HG02852 (cell line): ENCODE measurements at regions not wholly inside any gene's neighbourhood (a gene's known extent, or its start where the extent isn't known, plus 50 kb on each side); places are given as distances from the start of the nearest gene placed in this dataset.
A peak's percentile ranks its signal among the peaks of the same experiment; 100 is the strongest.
"Not testable (repeated sequence)": the region's sequence is repeated elsewhere in the genome, so short reads cannot be mapped to it uniquely, and the experiment has no call there.

Experiments used
- ATAC-seq: cut with Tn5 transposase; IDR thresholded peaks from one replicate; pipeline ENCODE4 v1.9.1; 2021; ENCODE audit warnings: mild to moderate bottlenecking, moderate library complexity; ENCODE audit not compliant: unreplicated experiment

DNA sequence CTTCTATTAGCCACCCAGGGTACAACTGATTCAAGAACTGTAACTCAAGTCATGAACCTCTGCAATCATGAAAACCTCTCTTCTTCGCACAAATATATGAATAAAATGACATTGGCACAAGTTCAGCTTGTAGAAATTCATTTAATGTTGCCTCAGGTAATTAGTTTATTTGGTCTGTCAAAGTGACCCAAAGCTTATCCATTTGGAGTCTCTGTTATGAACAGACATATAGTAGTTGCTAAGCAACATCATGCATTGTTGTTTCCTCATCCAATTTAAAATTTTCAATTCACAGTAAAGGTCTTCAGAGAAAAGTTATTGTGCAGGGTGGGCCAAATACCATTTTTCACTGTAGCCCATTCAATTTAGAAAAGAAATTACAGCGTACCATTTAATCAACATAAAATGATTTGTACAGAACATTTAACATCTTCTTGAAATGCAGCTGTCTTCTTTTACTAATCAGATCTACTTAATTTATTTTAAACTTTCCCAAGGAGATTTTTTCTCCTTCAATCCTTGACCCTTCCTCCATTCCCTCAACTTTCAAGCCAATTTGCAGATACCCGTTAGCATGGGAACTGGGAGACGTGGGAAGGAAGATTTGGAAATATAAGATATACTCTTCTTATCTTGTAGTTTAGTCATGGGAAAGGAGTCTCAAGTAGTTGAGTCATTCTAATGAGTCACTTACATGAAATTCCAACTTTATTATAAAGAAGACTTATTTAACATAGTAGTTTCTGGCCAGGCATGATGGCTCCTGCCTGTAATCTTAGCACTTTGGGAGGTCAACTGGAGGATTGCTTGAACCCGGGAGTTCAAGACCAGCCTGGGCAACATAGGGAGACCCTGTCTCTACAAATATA, 231.3 kb downstream of the ATPSCKMT start:
- no peak for ATAC-seq

DNA sequence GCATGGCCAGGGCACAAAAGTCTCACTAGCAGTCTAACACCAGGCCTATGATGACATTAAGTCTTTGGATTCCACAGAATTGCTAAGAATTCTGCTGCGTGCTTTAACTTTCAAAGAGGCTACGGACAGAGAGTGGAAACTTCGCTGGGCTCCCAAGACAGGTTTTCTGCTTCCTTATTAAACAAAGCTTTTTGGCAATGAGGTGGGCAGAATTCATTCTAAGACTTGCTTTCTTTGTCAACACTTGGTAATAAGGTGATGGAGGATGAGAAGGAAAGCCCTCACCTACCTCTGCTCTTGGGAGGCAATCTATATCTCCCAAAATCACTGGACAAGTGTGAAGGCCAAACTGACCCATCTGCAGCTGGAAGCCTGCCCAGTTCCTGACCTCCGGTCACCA, 231.9 kb downstream of the ATPSCKMT start:
- ATAC-seq = no peak

DNA sequence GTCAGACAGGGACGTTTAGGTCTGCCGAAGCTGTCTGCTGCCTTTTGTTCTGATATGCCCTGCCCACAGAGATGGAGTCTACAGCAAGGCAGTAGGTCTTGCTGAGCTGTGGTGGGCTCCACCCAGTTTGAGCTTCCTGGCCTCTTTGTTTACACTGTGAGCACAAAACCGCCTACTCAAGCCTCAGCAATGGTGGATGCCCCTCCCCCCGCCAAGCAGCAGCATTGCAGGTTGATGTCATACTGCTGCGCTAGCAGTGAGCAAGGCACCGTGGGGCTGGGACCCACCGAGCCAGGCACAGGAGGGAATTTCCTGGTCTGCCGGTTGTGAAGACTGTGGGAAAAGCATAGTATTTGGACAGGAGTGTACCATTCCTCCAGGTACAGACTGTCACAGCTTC, 233.1 kb downstream of the ATPSCKMT start:
- not testable (repeated sequence) for ATAC-seq

DNA sequence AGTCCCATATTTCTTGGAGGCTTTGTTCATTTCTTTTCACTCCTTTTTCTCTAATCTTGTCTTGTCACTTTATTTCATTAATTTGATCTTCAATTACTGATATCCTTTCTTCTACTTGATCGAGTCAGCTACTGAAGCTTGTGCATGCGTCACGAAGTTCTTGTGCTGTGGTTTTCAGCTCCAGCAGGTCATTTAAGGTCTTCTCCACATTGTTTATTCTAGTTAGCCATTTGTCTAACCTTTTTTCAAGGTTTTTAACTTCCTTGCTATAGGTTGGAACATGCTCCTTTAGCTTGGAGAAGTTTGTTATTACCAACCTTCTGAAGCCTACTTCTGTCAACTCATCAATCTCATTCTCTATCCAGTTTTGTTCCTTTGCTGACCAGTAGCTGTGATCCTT, 234.0 kb downstream of the ATPSCKMT start:
- ATAC-seq = not testable (repeated sequence)

DNA sequence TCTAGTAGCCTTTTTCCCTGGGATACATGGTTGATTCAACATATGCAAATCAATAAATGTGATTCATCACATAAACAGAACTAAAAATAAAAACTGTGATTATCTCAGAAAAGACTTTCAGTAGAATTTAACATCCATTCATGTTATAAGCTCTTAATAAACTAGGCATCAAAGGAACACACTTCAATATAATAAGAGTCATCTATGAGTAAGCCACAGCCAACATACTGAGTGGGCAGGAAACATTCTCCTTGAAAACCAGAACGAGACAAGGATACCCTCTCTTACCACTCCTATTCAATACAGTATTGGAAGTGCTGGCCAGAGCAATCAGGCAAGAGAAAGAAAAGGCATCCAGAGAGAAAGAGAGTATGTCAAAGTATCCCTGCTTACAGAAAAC, 239.9 kb downstream of the ATPSCKMT start:
- ATAC-seq = no peak

DNA sequence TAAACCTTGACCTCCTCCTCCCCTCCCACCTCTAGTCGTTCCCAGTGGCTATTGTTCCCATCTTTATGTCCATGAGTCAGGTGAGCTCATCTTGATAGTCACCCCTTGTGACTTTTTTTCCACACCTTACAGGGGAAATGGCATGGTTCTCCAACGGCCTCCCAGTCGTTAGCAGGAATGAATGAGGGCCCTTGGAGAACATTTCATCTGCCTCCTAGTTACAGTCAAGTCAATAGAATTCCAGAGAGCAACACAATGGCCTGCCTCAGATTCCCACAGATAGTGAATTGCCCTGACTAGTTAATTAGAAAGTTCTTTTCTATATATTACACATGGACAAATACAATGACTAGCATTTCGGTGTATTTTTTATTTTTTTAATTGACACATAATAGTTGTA, 262.6 kb downstream of the ATPSCKMT start:
- ATAC-seq = no peak

DNA sequence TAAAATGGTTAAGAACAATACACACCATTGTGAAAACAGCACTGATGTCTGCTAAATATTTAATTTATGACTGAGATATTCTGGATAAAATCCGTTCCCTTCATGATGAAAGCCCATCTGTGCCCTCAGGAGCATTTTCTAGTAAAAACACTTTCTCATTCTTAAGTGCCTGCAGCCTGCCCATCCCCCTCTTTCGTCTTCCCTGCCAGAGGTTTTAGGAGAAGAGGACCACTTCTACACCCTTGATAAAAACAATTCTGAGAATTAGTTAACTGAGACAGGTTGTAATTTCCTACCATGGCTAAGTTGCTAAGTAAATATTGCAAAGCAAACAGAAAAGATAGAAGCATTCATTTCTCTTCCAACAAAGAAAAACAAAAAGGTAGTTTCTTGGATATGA, 272.6 kb downstream of the ATPSCKMT start:
- ATAC-seq = no peak

DNA sequence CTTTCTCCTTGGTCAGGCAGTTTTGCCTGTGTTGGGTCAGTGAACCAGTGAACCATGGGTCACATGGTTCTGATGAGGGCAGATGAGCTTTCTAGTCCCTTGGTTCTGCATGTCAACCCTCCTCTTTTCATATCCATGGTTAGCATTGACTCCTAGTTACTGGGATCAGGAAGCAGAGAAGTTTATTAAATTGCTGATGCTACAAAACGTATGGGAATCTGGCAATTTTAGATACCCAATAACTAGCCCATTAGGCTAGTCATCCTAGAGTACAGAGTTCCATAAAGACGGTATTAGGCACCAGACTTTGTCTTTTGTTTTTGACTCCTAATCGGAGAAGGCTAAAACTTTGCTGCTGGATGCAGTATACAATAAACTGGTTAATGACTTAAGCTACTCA, 273.1 kb downstream of the ATPSCKMT start:
- ATAC-seq = no peak

DNA sequence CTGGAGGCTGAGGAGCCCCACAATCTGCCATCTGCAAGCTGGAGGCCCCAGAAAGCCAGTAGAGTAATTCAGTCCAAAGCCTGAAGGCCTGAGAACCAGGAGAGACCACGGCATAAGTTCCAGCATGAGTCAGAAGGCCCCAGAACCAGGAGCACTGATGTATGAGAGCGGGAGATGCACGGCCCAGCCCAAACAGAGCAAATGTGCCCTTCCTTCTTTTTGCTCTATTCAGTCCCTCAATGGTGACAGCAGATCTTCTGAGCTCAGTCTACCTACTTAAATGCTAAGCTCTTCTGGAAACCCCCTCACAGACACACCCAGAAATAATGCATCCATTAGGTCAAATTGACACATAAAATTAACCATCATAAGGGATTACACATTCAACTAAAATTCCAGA, 277.6 kb downstream of the ATPSCKMT start:
- ATAC-seq = no peak

DNA sequence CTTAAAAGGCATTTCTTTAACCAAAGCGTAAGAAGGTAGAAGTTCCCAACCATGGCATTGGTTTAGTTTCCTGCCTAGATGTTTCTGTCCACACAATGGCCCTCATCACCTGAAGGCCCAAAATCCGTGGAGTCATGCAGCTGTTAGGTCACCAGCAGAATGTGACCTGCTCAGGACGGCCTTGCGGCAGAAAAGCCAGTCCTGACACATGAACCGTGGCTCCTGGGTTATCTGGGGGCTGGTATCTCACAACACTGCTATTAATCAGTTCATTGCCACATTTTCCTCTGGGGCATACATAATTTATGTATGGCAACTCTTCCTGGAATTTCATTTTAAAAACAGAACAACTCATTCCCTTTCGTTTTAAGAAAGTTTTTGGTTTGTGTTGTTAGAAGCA, 278.4 kb downstream of the ATPSCKMT start:
- no peak for ATAC-seq

DNA sequence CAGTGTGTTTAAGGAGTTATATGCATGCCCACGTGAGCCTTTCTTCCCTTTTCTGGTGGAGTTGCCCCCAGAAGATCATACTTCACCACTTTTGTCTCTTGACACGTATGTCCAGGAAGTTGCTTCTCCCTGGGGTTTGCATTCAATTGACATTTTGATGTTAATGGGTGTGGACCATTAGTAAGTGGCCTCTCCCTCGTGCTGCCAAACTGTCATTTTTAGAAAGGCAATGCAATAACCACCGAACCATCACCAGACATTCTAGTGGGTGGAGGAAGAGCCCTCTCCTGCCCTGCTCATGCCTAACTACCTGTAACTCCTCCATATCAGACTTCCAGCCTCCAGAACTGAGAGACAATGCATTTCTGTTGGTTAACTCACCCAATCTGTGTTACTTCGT, 290.8 kb downstream of the ATPSCKMT start:
- no peak for ATAC-seq

DNA sequence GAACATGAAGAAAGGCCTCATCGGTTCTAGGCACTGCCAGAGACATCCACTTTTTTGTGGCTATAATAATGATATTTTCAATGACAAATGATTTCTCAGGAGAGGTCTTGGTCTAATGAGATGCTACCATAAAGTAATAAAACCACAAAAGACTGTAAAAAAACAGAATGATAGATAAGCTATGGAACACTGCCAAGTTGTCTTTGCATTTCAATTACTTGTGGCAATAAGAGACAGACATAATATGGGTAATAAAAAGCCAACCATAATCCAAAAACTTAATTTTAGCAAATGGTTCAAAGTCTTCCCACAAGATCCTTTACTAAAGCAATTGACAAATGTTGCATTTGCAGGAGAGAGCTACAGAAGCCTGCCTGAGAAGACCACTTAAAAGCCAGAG, 292.5 kb downstream of the ATPSCKMT start:
- no peak for ATAC-seq

DNA sequence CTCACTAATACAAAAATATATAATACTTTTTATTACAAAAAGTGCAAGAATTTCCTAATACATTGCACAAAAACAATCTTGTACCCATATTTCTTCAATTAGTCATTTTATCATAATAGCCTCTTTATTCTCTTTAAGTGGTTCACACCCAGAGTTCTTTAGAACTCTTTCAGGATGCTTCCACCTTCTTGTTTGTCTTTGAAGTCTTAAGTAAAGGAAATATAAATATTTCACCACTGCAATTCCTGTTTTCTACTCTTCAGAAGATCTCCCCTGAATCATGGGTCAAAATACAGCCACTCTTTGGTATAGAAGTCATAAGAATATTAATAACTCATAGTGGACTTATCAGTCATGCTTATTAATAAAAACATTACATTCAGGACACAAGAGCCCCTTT, 293.0 kb downstream of the ATPSCKMT start:
- ATAC-seq = no peak

DNA sequence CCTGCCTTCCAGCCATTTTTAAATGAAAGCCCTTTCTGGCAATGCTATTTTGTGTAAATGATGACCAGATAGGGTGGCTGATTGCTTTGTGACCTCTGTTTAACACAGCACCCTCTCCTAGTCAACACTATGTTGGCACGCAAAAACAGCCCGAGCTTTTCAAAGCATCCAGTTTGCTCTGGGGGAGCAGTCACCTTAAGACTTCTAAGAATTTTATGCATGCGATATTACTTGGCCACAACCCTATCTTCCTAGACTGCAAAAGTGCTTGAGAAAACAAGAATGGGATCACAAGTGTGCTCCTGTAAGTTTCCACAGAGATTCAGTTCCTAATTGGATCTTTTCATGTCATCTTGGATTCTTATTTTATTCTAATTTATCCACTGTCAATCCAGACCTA, 294.1 kb downstream of the ATPSCKMT start:
- no peak for ATAC-seq

DNA sequence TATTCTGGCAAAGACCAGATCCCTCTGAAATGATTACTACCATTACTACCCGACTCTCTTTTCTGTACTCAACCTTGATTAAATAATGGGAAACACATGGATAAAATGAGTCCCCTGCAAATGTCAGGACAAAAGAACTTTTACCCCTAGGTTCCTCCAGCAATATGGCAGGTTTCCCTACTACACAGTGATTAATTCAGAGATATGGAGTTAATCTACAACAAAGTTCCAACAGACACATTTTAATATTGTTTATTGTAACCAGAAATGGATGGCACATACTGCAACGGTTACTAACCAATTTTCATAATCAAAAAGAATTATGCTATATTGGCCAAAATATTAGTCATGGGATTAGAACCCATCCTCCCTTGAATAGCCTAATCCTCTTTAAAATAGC, 294.8 kb downstream of the ATPSCKMT start:
- ATAC-seq = no peak

DNA sequence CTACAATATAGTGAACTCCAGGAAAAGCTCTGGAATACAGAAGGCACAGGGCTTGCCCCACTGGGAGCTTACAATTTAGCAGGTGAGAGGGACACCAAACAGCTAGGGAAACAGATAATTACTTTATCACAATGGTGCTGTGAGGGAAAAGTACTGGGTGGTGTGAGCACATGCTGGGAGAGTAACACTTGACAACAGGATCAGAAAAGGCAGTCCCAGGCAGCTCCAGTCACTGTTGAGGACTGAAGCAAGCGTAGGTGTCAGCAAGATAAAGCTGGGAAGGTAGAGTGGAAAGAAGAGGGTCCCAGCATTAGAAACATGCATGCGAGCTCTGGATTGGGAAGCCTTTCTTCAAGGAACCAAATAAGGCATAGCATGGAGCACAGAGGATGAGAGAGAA, 296.0 kb downstream of the ATPSCKMT start:
- ATAC-seq = no peak

DNA sequence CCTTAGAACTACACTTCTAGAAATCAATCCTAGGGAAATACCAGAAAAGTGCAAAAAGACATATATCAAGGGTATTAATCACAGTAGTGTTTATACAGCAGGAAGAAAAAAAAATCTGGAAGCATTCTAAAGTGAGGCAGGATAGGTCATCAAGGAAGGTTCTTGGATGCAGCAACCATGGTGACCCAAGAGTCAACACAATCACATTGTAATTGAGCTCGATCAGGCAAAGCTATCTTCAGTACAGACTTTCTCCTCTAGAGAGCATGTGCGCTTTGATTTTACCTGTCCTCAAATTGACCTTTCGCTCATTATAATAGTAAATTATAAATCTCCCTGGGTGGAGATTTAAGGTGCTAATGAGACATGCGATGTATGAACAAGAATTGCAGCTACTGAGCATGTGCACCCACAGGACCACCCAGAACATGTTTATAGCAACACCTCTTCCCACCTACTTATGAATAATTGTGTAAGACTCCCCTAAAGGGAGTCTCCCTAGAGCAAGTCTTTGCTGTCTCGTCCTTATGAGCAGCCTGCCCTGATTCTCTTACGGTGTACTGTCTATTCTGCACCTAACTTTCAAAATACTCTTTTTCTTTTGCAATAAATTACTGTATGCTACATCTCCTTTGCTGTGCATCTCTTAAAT, 297.7 kb downstream of the ATPSCKMT start:
- ATAC-seq = no peak

DNA sequence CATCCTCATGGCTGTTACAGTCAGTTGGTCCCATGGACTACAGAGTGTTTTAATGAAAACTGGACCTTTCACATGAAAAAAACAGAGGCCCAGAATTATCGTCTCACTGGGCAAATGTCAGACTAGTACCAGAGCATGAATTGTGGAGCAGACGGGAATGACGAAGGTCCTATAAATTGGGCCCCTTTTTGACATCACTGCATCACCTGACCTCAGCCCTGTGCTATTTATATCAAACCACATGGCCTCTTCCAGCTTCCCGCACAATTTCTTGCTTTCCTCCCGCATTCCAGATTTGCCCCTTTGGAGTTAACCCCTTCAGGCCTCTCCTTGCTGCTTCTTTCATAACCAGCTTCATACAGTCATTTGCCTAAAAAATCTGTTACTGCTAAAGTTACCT, 301.7 kb downstream of the ATPSCKMT start:
- ATAC-seq = no peak

DNA sequence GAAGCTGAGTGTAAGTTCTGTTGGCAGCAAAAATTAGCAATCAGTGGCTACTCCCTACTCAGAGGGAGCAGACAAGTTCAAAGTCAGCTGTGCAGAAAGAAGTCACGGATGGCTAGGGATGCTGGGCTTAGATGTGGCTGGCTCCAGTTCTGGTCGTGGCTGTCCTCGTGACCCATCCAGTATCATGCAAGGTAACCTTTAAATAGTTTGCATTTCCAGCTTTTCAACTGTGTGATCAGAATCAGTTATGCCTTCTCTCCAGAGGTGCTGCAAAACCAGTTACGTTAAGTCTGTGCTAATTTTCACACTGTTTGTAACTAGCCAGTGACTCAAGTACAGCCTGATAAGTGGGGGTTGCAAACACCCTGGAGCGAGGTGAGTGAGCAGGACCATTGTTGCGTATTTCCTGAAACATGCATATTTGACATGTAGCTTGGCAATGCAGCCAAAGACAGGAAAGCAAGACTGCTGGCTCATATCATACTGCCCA, 302.4 kb downstream of the ATPSCKMT start:
- peak; percentile 64 for ATAC-seq

DNA sequence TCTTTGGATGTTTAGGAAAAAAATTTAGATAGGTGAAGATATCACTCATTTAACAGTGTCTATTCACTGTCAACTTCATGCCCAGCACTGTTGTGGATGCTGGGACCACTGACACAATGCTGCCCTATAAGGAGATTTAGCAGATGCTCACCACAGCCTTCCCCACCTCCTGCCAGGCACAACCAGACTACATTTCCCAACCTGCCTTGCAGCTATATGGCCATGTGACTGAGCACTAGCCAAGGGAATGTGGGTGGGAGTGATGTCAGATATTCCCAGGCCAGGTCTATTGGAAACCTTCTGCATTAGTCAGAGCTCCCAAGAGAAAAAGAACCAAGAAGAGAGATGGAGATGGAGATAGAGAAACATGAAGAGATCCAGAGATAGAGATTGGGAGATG, 302.6 kb upstream of the TAS2R1 start:
- no peak for ATAC-seq

DNA sequence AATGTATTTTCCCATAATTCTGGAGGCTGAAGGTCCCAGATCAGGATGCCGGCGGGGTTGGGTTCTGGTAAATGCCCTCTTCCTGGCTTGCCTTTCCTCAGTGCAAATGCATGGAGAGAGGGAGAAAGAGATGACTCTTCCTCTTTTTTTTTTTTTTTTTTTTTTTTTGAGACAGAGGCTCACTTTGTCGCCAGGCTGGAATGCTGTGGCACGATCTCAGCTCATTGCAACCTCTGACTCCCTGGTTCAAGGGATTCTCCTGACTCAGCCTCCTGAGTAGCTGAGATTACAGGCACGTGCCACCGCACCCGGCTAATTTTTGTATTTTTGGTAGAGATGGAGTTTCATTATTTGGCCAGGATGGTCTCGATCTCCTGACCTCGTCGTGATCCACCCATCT, 300.0 kb upstream of the TAS2R1 start:
- no peak for ATAC-seq

DNA sequence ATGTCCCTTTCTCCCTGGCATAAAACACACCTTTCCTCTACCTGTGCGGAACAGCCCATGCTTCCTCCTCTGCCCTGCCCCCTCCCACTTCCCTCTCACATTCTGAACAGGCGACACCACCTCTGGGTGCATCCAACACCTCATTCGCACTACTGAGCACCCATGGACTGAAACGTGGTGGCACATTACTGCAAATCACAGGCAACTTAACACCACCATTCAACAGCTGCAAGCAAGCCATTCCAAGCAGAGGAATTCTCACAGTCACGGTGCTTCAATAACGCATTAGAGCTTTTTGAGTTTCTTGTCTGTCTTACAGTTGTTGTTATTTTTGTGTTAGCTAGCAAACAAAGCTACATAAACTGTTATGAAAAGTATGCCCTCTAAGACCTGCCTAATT, 298.2 kb upstream of the TAS2R1 start:
- no peak for ATAC-seq
